SK-N-SH treated with all-trans-retinoic acid at 6 μM for 48 hours (cell line): ENCODE measurements at regions not wholly inside any gene's neighbourhood (a gene's known extent, or its start where the extent isn't known, plus 50 kb on each side); places are given as distances from the start of the nearest gene placed in this dataset.

ENCODE experiments used
- ATAC-seq: fragments of 200-7000 bp; cut with Tn5 transposase; 3 replicates; pipeline ENCODE4 v1.9.1; 2020; ENCODE audit warnings: mild to moderate bottlenecking, moderate library complexity
- ARNTL ChIP-seq: fragments of 450-650 bp; formaldehyde crosslinking; IDR thresholded peaks from 2 replicates; pipeline ENCODE4 v1.5.0; 2020; ENCODE audit warnings: low read depth, mild to moderate bottlenecking, moderate library complexity, borderline replicate concordance
- BACH2 ChIP-seq: fragments of 250-450 bp; sonication (Bioruptor Pico); IDR thresholded peaks from 2 replicates; pipeline ENCODE4 v1.9.0; 2021; ENCODE audit warnings: mild to moderate bottlenecking, borderline replicate concordance
- CSDC2 ChIP-seq: fragments of 250-450 bp; sonication (Bioruptor Pico); IDR thresholded peaks from 2 replicates; pipeline ENCODE4 v1.5.0; 2020; ENCODE audit warnings: mild to moderate bottlenecking, moderate library complexity
- OSR1 ChIP-seq: fragments of 250-450 bp; sonication (Bioruptor Pico); IDR thresholded peaks from 2 replicates; pipeline ENCODE4 v1.8.0; 2022; ENCODE audit warnings: moderate library complexity, mild to moderate bottlenecking, inconsistent platforms
- PPARA ChIP-seq: fragments of 250-450 bp; sonication (Bioruptor Pico); IDR thresholded peaks from 2 replicates; pipeline ENCODE4 v1.5.0; 2020; ENCODE audit warnings: mild to moderate bottlenecking, borderline replicate concordance
- RARB ChIP-seq: fragments of 250-450 bp; sonication (Bioruptor Pico); IDR thresholded peaks from 2 replicates; pipeline ENCODE4 v1.8.0; 2021; ENCODE audit warnings: mild to moderate bottlenecking, moderate library complexity
- SNAI2 ChIP-seq: fragments of 250-450 bp; sonication (Bioruptor Pico); IDR thresholded peaks from 2 replicates; pipeline ENCODE4 v1.5.0; 2020; ENCODE audit warnings: mild to moderate bottlenecking, moderate library complexity
- TCF4 ChIP-seq: fragments of 250-450 bp; sonication (Bioruptor Pico); IDR thresholded peaks from 2 replicates; pipeline ENCODE4 v1.8.0; 2021; ENCODE audit warnings: mild to moderate bottlenecking, moderate library complexity, borderline replicate concordance
- TOX ChIP-seq: fragments of 250-450 bp; sonication (Bioruptor Pico); IDR thresholded peaks from 2 replicates; pipeline ENCODE4 v1.8.0; 2021; ENCODE audit warnings: mild to moderate bottlenecking, moderate library complexity, borderline replicate concordance
- ZC3H10 ChIP-seq: fragments of 250-450 bp; sonication (Bioruptor Pico); IDR thresholded peaks from 2 replicates; pipeline ENCODE4 v1.5.1; 2021; ENCODE audit warnings: mild to moderate bottlenecking, moderate library complexity
- ZFP3 ChIP-seq: fragments of 250-450 bp; sonication (Bioruptor Pico); IDR thresholded peaks from 2 replicates; pipeline ENCODE4 v1.5.0; 2020; ENCODE audit warnings: mild to moderate bottlenecking, moderate library complexity
- ZFP30 ChIP-seq: fragments of 450-650 bp; formaldehyde crosslinking; IDR thresholded peaks from 2 replicates; pipeline ENCODE4 v1.5.0; 2022; ENCODE audit warnings: mild to moderate bottlenecking, moderate library complexity
- ZNF565 ChIP-seq: fragments of 450-650 bp; formaldehyde crosslinking; conservative IDR thresholded peaks from 2 replicates; pipeline ENCODE4 v1.5.0; 2020; ENCODE audit warnings: low read depth, mild to moderate bottlenecking, moderate library complexity
- ZNF70 ChIP-seq: fragments of 450-650 bp; formaldehyde crosslinking; IDR thresholded peaks from 2 replicates; pipeline ENCODE4 v1.5.0; 2020; ENCODE audit warnings: mild to moderate bottlenecking, moderate library complexity
- ZNF8 ChIP-seq: fragments of 450-650 bp; formaldehyde crosslinking; IDR thresholded peaks from 2 replicates; pipeline ENCODE4 v1.5.0; 2020; ENCODE audit warnings: mild to moderate bottlenecking, moderate library complexity
- TF ChIP-seq, protein P1 (sequence below): fragments of 250-450 bp; sonication (Bioruptor Pico); IDR thresholded peaks from 2 replicates; pipeline ENCODE4 v1.5.0; 2020; ENCODE audit warnings: mild to moderate bottlenecking, moderate library complexity
- TF ChIP-seq, protein P2 (sequence below): fragments of 250-450 bp; sonication (Bioruptor Pico); IDR thresholded peaks from 2 replicates; pipeline ENCODE4 v1.5.1; 2021; ENCODE audit warnings: mild to moderate bottlenecking, moderate library complexity
- TF ChIP-seq, protein P3 (sequence below): fragments of 250-450 bp; sonication (Bioruptor Pico); IDR thresholded peaks from 2 replicates; pipeline ENCODE4 v1.8.0; 2020; ENCODE audit warnings: mild to moderate bottlenecking, moderate library complexity, borderline replicate concordance
- TF ChIP-seq, protein P4 (sequence below): fragments of 250-450 bp; sonication (Bioruptor Pico); IDR thresholded peaks from 2 replicates; pipeline ENCODE4 v1.5.1; 2020; ENCODE audit warnings: low read depth, mild to moderate bottlenecking, moderate library complexity
- TF ChIP-seq, protein P5 (sequence below): fragments of 250-450 bp; sonication (Bioruptor Pico); IDR thresholded peaks from 2 replicates; pipeline ENCODE4 v1.8.0; 2021; ENCODE audit warnings: low read depth, mild to moderate bottlenecking, moderate library complexity, borderline replicate concordance

DNA sequence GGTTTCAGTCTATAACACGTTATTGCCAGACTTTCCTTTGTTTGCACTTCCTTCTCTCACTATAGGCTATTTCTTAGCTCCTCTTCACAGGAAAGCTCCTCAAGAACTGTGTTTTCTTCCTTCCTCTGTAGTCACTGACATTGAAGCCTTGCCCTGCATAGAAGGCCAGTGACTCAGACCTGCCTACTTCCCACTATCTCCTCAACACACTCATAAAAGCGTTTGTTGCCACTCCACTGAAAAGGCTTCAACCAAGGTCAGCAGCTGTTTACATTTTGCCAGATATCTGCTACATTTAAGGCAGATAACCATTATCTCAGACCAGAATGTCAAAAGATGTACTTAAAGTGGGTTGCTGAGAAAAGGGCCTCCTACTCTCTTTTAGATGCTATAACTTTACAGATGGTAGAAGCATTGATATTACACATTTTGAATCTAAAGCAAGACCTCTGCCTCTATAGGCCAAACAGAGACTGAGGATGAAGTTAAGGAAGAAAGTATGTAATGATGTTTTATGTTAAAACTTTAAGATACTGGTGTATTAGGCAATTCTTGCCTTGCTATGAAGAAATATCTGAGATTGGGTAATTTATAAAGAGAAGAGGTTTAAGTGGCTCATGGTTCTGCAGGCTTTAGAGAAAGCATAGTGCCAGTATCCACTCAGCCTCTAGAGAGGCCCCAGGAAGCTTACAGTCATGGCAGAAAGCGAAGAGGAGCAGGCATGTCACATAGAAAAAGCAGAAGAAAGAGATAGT is 233.3 kb upstream of the FLRT2 start (continued):
- TF ChIP-seq BACH2 (no peak), ZNF565 (CRISPR knock-in tag) (no peak)

DNA sequence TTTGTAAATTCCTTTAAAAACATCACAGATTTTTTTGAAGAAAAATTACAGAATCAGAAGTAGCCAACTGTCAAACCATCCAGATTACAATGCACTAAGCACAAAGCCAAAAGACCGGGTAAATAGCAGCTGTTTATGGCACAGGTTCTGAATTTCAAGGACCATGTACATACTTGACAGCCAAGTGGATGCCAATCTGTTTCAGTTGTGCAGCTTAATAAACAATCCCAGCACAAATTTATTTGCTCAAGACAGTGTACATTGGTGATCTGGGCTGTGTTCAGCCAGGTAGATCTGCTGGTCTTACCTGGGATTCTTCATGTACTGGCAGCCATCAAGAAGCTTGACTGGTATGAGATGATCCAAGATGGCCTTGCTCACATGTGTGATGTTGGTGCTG is 229.8 kb upstream of the FLRT2 start:
- ATAC-seq: no peak
- TF ChIP-seq ZNF8 (CRISPR knock-in tag) (no peak), ZNF70 (CRISPR knock-in tag) (no peak), PPARA (CRISPR knock-in tag) (no peak)
- TF ChIP-seq, all 23 proteins: peak for 0

DNA sequence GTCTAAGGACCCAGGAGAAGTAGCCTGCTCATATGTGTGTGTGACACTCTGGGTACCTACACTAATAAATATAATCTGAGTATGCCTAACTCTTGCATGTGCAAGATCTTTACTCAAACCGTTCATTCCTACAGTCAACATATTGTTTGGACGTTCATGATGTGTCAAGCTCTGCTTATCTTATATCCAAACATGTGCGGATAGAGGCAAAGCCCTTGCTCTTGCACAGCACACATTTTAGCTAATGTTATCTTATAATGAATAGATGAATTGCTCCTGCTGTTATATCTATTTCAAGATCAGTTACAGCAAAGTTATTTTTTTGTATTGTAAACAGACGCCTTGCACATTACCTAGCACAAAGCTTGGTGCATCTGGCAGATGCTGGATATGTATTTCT is 228.4 kb upstream of the FLRT2 start:
- TF ChIP-seq SNAI2: no peak
- no peak for TF ChIP-seq ZFP30 (CRISPR knock-in tag)
- TF ChIP-seq, protein P1, sequence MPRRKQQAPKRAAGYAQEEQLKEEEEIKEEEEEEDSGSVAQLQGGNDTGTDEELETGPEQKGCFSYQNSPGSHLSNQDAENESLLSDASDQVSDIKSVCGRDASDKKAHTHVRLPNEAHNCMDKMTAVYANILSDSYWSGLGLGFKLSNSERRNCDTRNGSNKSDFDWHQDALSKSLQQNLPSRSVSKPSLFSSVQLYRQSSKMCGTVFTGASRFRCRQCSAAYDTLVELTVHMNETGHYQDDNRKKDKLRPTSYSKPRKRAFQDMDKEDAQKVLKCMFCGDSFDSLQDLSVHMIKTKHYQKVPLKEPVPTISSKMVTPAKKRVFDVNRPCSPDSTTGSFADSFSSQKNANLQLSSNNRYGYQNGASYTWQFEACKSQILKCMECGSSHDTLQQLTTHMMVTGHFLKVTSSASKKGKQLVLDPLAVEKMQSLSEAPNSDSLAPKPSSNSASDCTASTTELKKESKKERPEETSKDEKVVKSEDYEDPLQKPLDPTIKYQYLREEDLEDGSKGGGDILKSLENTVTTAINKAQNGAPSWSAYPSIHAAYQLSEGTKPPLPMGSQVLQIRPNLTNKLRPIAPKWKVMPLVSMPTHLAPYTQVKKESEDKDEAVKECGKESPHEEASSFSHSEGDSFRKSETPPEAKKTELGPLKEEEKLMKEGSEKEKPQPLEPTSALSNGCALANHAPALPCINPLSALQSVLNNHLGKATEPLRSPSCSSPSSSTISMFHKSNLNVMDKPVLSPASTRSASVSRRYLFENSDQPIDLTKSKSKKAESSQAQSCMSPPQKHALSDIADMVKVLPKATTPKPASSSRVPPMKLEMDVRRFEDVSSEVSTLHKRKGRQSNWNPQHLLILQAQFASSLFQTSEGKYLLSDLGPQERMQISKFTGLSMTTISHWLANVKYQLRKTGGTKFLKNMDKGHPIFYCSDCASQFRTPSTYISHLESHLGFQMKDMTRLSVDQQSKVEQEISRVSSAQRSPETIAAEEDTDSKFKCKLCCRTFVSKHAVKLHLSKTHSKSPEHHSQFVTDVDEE (CRISPR knock-in tag): no peak
- TF ChIP-seq BACH2: no peak
- TF ChIP-seq, protein P2, sequence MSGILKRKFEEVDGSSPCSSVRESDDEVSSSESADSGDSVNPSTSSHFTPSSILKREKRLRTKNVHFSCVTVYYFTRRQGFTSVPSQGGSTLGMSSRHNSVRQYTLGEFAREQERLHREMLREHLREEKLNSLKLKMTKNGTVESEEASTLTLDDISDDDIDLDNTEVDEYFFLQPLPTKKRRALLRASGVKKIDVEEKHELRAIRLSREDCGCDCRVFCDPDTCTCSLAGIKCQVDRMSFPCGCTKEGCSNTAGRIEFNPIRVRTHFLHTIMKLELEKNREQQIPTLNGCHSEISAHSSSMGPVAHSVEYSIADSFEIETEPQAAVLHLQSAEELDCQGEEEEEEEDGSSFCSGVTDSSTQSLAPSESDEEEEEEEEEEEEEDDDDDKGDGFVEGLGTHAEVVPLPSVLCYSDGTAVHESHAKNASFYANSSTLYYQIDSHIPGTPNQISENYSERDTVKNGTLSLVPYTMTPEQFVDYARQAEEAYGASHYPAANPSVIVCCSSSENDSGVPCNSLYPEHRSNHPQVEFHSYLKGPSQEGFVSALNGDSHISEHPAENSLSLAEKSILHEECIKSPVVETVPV (CRISPR knock-in tag): no peak
- TF ChIP-seq CSDC2 (CRISPR knock-in tag): no peak
- no peak for TF ChIP-seq ZFP3 (CRISPR knock-in tag)
- TF ChIP-seq RARB (CRISPR knock-in tag): no peak
- no peak for TF ChIP-seq ZNF70 (CRISPR knock-in tag)
- no peak for TF ChIP-seq OSR1 (CRISPR knock-in tag)
- TF ChIP-seq, protein P3, sequence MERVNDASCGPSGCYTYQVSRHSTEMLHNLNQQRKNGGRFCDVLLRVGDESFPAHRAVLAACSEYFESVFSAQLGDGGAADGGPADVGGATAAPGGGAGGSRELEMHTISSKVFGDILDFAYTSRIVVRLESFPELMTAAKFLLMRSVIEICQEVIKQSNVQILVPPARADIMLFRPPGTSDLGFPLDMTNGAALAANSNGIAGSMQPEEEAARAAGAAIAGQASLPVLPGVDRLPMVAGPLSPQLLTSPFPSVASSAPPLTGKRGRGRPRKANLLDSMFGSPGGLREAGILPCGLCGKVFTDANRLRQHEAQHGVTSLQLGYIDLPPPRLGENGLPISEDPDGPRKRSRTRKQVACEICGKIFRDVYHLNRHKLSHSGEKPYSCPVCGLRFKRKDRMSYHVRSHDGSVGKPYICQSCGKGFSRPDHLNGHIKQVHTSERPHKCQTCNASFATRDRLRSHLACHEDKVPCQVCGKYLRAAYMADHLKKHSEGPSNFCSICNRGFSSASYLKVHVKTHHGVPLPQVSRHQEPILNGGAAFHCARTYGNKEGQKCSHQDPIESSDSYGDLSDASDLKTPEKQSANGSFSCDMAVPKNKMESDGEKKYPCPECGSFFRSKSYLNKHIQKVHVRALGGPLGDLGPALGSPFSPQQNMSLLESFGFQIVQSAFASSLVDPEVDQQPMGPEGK (CRISPR knock-in tag): no peak
- ATAC-seq: no peak

DNA sequence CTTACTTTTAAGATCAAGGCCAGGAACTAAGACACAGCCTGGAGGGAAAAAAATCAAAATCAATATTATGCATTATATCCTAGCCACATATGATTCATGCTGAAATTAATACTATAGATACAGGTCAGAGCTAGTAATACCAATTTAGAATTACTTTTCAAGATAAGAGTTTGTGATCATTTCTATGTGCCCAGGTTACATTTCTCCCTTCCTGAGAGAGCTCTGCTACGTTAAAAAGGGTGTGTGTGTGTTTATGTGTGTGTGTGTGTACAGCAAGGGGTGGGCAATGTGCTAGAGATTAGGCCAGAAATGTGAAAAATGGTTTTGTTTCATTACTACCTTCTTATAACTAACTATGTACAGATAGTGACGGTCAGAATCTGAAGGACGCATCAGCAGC is 223.9 kb upstream of the FLRT2 start:
- TF ChIP-seq ZNF8 (CRISPR knock-in tag) (no peak), ZFP30 (CRISPR knock-in tag) (no peak), TCF4 (CRISPR knock-in tag) (no peak), ARNTL (CRISPR knock-in tag) (no peak), CSDC2 (CRISPR knock-in tag) (no peak), ZC3H10 (CRISPR knock-in tag) (no peak), OSR1 (CRISPR knock-in tag) (no peak), ZFP3 (CRISPR knock-in tag) (no peak)
- no peak for ATAC-seq

DNA sequence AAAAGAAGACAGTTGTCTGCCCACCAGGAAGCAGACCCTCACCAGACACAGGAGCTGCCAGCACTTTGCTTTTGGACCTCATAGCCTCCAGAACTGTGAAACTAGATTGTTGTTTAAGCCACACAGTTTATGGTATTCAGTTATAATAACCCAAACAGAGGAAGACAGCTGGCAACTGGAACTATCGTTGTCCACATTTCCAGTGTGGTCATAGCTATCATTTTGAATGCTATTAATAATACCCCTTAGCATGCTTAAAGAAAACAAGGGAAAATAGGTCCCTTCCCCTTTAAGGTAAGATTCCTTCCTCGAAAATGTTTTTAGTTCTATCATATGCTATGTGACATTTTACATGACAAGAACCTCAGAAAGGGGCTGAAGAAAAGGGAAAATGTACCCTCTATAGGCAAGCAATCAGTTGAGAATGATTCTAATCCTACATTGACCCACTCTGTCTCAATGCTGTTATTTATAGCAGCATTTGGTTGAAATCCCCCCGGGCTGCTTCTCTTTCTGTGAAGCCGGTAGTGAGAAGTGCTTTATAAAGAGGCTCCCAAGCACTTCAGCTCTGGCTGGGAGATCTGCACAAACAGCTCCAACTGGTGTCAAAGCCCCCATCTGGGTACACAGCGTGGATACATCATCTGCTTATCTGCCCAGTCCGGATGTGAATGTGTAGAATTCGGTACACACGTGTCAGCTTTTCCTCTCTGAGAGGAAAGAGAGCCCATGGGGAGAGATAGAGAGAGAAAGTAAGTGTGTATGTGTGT is 221.2 kb upstream of the FLRT2 start:
- TF ChIP-seq ZFP30 (CRISPR knock-in tag): no peak
- TF ChIP-seq TOX (CRISPR knock-in tag): no peak
- TF ChIP-seq ZNF565 (CRISPR knock-in tag): no peak
- TF ChIP-seq, protein P4, sequence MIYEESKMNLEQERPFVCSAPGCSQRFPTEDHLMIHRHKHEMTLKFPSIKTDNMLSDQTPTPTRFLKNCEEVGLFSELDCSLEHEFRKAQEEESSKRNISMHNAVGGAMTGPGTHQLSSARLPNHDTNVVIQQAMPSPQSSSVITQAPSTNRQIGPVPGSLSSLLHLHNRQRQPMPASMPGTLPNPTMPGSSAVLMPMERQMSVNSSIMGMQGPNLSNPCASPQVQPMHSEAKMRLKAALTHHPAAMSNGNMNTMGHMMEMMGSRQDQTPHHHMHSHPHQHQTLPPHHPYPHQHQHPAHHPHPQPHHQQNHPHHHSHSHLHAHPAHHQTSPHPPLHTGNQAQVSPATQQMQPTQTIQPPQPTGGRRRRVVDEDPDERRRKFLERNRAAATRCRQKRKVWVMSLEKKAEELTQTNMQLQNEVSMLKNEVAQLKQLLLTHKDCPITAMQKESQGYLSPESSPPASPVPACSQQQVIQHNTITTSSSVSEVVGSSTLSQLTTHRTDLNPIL (CRISPR knock-in tag): no peak
- no peak for TF ChIP-seq ZNF8 (CRISPR knock-in tag)
- TF ChIP-seq SNAI2: no peak
- TF ChIP-seq, protein P2 (CRISPR knock-in tag): no peak
- TF ChIP-seq, protein P5, sequence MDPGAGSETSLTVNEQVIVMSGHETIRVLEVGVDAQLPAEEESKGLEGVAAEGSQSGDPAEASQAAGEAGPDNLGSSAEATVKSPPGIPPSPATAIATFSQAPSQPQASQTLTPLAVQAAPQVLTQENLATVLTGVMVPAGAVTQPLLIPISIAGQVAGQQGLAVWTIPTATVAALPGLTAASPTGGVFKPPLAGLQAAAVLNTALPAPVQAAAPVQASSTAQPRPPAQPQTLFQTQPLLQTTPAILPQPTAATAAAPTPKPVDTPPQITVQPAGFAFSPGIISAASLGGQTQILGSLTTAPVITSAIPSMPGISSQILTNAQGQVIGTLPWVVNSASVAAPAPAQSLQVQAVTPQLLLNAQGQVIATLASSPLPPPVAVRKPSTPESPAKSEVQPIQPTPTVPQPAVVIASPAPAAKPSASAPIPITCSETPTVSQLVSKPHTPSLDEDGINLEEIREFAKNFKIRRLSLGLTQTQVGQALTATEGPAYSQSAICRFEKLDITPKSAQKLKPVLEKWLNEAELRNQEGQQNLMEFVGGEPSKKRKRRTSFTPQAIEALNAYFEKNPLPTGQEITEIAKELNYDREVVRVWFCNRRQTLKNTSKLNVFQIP (CRISPR knock-in tag): no peak
- TF ChIP-seq ARNTL (CRISPR knock-in tag): no peak
- TF ChIP-seq BACH2: no peak
- TF ChIP-seq OSR1 (CRISPR knock-in tag): no peak
- TF ChIP-seq, all 23 proteins: peak for 0
- peak; percentile 48 for ATAC-seq
